Heart right ventricle (tissue), 16 donors: ENCODE measurements at regions not wholly inside any gene's neighbourhood (a gene's known extent, or its start where the extent isn't known, plus 50 kb on each side); places are given as distances from the start of the nearest gene placed in this dataset.

Experiments used
- ATAC-seq, 8 donors: fragments of 200-7000 bp; cut with Tn5 transposase; one replicate each; pipeline ENCODE4 v1.9.1; 2020; ENCODE audit warnings: mild to moderate bottlenecking in 8 of 8, moderate library complexity in 8 of 8, moderate number of reproducible peaks in 1 of 8
- DNase-seq, 2 donors: peaks; one replicate each; pipeline ENCODE4 v3.0.0-alpha.2; 2020
- H3K27ac ChIP-seq, 10 donors: fragments of 200-600 bp; sonication (generic) in 2 of 10; one replicate each; pipeline versions ENCODE4 v1.5.0 to v1.8.0; 2020 to 2022; ENCODE audit warnings: mild to moderate bottlenecking in 3 of 10
- H3K27me3 ChIP-seq, 7 donors: fragments of 200-600 bp; one replicate each; pipeline ENCODE4 v1.8.0; 2021 to 2022; ENCODE audit warnings: mild to moderate bottlenecking in 2 of 7
- H3K36me3 ChIP-seq, 9 donors: fragments of 200-600 bp; sonication (generic) in 1 of 9; one replicate each; pipeline versions ENCODE4 v1.5.0 to v1.8.0; 2020 to 2022; ENCODE audit warnings: mild to moderate bottlenecking in 2 of 9
- H3K4me1 ChIP-seq, 9 donors: fragments of 200-600 bp; sonication (generic) in 1 of 9; one replicate each; pipeline versions ENCODE4 v1.5.0 to v1.8.0; 2020 to 2022; ENCODE audit warnings: mild to moderate bottlenecking in 4 of 9
- H3K4me3 ChIP-seq, 10 donors: fragments of 200-600 bp; sonication (generic) in 2 of 10; one replicate each; pipeline versions ENCODE4 v1.5.0 to v1.8.0; 2020 to 2022; ENCODE audit warnings: mild to moderate bottlenecking in 7 of 10, moderate library complexity in 2 of 10
- H3K9me3 ChIP-seq, 11 donors: fragments of 200-600 bp in 10 of 11; sonication (generic) in 2 of 11; one replicate each; pipeline versions ENCODE4 v1.5.0 to v1.8.0; 2013 to 2022; ENCODE audit warnings: mild to moderate bottlenecking in 2 of 11, control low read depth in 1 of 11, moderate library complexity in 1 of 11
- CTCF ChIP-seq, 9 donors: fragments of 200-600 bp; sonication (generic) in 2 of 9; IDR thresholded peaks; one replicate each; pipeline versions ENCODE4 v1.5.0 to v1.8.0; 2021 to 2022; ENCODE audit warnings: antibody characterized with exemption in 9 of 9, mild to moderate bottlenecking in 5 of 9, moderate library complexity in 1 of 9
- WGBS, 2 donors: extraction: QIAGEN DNeasy Blood & Tissue Kit; methylation state at CpG; one replicate each; pipeline ENCODE4 v1.1.7; 2013; ENCODE audit warnings: inconsistent platforms in 1 of 2; 5-methylcytosine and 5-hydroxymethylcytosine counted together
- intact Hi-C, 10 donors: fragments of 100-400 bp; cut with DNase I; formaldehyde crosslinking; loops; one replicate each; pipeline versions ENCODE4 v1.11.1 to v1.14.2; 2022
- donor health status: Arrhythmogenic right ventricular cardiomyopathy.
- donor health status: ischemic (EF 13 %, LVEDD 7.1; RV severe dilation, severe dysfunction).
- donor health status: healthy with polysubstance abuse.
- donor health status: DM: no; HTN: yes; CAD: no.
- donor health status: DM: no; HTN: no; CAD: no.
- donor health status: ischemic (EF 25% LVEDD 6.9; RV normal size, moderate dysfunction).
- donor health status: ischemic (EF 25% LVEDD 5.7; RV mildly dilated, moderate dysfunction).
- donor health status: healthy.
- donor health status: DM: yes; HTN: yes; CAD: no.
- donor health status: Ischemic cardiomyopathy.
- donor health status: ischemic (EF 35%, LVEDD 5.7; RV mildly dilated, moderate dysfunction).
- donor health status: nonischemic (EF 11% LVEDD 7.7; RV severe dilation, severe dysfunction).
- donor health status: DM: yes; HTN: yes; CAD: no.
- donor health status: PGD.
- donor health status: ischemic (EF 29% LVEDD 5.4; RV normal size, mild dysfunction).
- donor health status: nonischemic (EF 23%, LVEDD 6.1; RV moderate dilation, normal function).

GRCh38 chr21:23624281-23624680, 1983.0 kb downstream of the MRPL39 start:
- Histone ChIP-seq H3K9me3 (peaks cover 0 to 8% (median 0%) of the 10 kb centered on the region in 11 donors), H3K27me3 (no peaks in the 10 kb centered on the region), H3K4me3 (no peak overlapping the region), H3K27ac (peak overlapping the region in 1 of 10 donors; percentile 3), H3K36me3 (no peaks in the 10 kb centered on the region), H3K4me1 (no peaks in the 10 kb centered on the region)
- 30 to 37% methylated on average over 3 of the region's 3 CpGs for WGBS, 2 donors
- DNase-seq (peak in 1 of 2 donors; percentile 20), ATAC-seq (peak in 6 of 8 donors; percentile 20 to 89 (median 62))
- intact Hi-C loops = no loop called here
- TF ChIP-seq CTCF (IDR thresholded peaks at IDR 0.05) = no peak

GRCh38 chr21:23613014-23613413, 1994.3 kb downstream of the MRPL39 start:
- H3K27ac ChIP-seq = no peak overlapping the region
- WGBS, 2 donors = 68 to 69% methylated on average over 4 of the region's 4 CpGs
- DNase-seq = no peak
- H3K9me3 ChIP-seq = no peaks in the 10 kb centered on the region
- intact Hi-C loops = no loop called here
- no peak for TF ChIP-seq CTCF (IDR thresholded peaks at IDR 0.05)
- no peak overlapping the region for H3K4me3 ChIP-seq
- H3K27me3 ChIP-seq = no peaks in the 10 kb centered on the region
- H3K36me3 ChIP-seq = no peaks in the 10 kb centered on the region
- no peak for ATAC-seq
- H3K4me1 ChIP-seq = no peaks in the 10 kb centered on the region

GRCh38 chr21:23612210-23612609, 1995.1 kb downstream of the MRPL39 start:
- Histone ChIP-seq H3K27me3 (no peaks in the 10 kb centered on the region), H3K9me3 (no peaks in the 10 kb centered on the region), H3K4me1 (no peaks in the 10 kb centered on the region), H3K4me3 (no peak overlapping the region), H3K27ac (no peak overlapping the region), H3K36me3 (no peaks in the 10 kb centered on the region)
- DNase-seq (no peak), ATAC-seq (no peak)
- intact Hi-C loops = no loop called here
- no peak for TF ChIP-seq CTCF (IDR thresholded peaks at IDR 0.05)
- 81 to 87% methylated on average over 1 of the region's 1 CpG for WGBS, 2 donors

- Histone ChIP-seq H3K36me3 (no peaks in the 10 kb centered on the region), H3K4me1 (no peaks in the 10 kb centered on the region), H3K4me3 (no peak overlapping the region), H3K9me3 (peaks cover 0 to 3% (median 0%) of the 10 kb centered on the region in 11 donors), H3K27ac (no peak overlapping the region), H3K27me3 (no peaks in the 10 kb centered on the region)
- DNase-seq (no peak), ATAC-seq (no peak)
- TF ChIP-seq CTCF (IDR thresholded peaks at IDR 0.05) = no peak
- WGBS, 2 donors = 66 to 69% methylated on average over 4 of the region's 4 CpGs
- intact Hi-C loops = no loop called here
These were observed 1999.4 kb downstream of the MRPL39 start for GRCh38 chr21:23607782-23608431.
